Hepatocyte (in vitro differentiated cells): ENCODE measurements at regions not wholly inside any gene's neighbourhood (a gene's known extent, or its start where the extent isn't known, plus 50 kb on each side); places are given as distances from the start of the nearest gene placed in this dataset.

Source experiments
- DNase-seq: peaks from one replicate; pipeline ENCODE4 v3.0.0-alpha.2; 2016; ENCODE audit warnings: low spot score
- H2AFZ ChIP-seq: fragments of 200-600 bp; sonication (generic); 2 replicates; pipeline ENCODE4 v1.6.0; 2016; ENCODE audit warnings: antibody characterized with exemption, mild to moderate bottlenecking
- H3K27ac ChIP-seq: fragments of 200-600 bp; sonication (generic); 2 replicates; pipeline ENCODE4 v1.5.1; 2016; ENCODE audit warnings: mild to moderate bottlenecking
- H3K27me3 ChIP-seq: fragments of 200-600 bp; sonication (generic); 2 replicates; pipeline ENCODE4 v1.6.1; 2016
- H3K36me3 ChIP-seq: fragments of 200-600 bp; sonication (generic); replicated peaks from 2 replicates; pipeline ENCODE4 v1.5.1; 2016; ENCODE audit warnings: low read depth; ENCODE audit not compliant: insufficient read depth
- H3K4me1 ChIP-seq: fragments of 200-600 bp; sonication (generic); 2 replicates; pipeline ENCODE4 v1.5.1; 2016; ENCODE audit warnings: mild to moderate bottlenecking, moderate library complexity; ENCODE audit not compliant: insufficient read depth
- H3K4me2 ChIP-seq: fragments of 200-600 bp; sonication (generic); 2 replicates; pipeline ENCODE4 v1.6.0; 2016
- H3K4me3 ChIP-seq: fragments of 200-600 bp; sonication (generic); 2 replicates; pipeline ENCODE4 v1.5.1; 2016; ENCODE audit warnings: mild to moderate bottlenecking
- H3K79me2 ChIP-seq: fragments of 200-600 bp; sonication (generic); 2 replicates; pipeline ENCODE4 v1.6.0; 2017; ENCODE audit warnings: mild to moderate bottlenecking
- H3K9me2 ChIP-seq: fragments of 200-600 bp; sonication (generic); replicated peaks from 2 replicates; pipeline ENCODE4 v1.6.0; 2017; ENCODE audit warnings: mild to moderate bottlenecking; ENCODE audit not compliant: insufficient read depth
- H3K9me3 ChIP-seq: fragments of 200-600 bp; sonication (generic); 2 replicates; pipeline ENCODE4 v1.5.1; 2016; ENCODE audit warnings: low read depth, mild to moderate bottlenecking
- H4K20me1 ChIP-seq: fragments of 200-600 bp; sonication (generic); 2 replicates; pipeline ENCODE4 v1.6.0; 2016; ENCODE audit warnings: mild to moderate bottlenecking; ENCODE audit not compliant: insufficient read depth, poor library complexity, severe bottlenecking
- EZH2 ChIP-seq: fragments of 200-600 bp; sonication (generic); IDR thresholded peaks from 2 replicates; pipeline ENCODE4 v1.6.1; 2016; ENCODE audit warnings: antibody characterized with exemption, mild to moderate bottlenecking, borderline replicate concordance
- EZH2phosphoT487 ChIP-seq: fragments of 200-600 bp; sonication (generic); IDR thresholded peaks from one replicate; pipeline ENCODE4 v1.6.1; 2018; ENCODE audit warnings: antibody characterized with exemption, mild to moderate bottlenecking, low read depth, moderate library complexity; ENCODE audit not compliant: unreplicated experiment, severe bottlenecking
- WGBS: methylation state at CpG from one replicate; pipeline ENCODE4 v1.1.6; 2016; ENCODE audit warnings: low lambda C conversion rate; ENCODE audit errors: missing lambda C conversion rate; 5-methylcytosine and 5-hydroxymethylcytosine counted together
- TF ChIP-seq, protein P1 (sequence below): fragments of 200-600 bp; sonication (generic); IDR thresholded peaks from 2 replicates; pipeline ENCODE4 v1.5.1; 2016; ENCODE audit warnings: antibody characterized with exemption, mild to moderate bottlenecking; ENCODE audit not compliant: poor library complexity

DNA sequence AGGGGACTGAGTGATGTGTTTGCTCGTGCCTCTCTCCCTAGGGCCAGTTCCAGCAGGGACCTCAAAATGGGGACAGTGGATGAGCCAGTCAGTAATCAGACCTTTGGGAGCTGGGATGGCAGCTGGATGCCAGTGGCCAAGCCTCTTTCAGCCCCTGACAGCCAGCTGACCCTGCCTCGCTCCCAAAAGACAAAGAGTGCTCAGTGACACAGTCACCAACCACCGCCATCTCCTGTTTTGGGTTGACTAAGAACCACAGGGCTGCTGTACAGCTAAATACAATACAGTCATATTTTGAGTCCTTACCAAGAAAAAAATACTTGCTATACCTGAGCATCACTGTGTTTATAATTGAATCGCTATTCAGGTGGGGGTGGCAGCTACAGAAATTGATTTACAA is 75.7 kb downstream of the POU3F3 start:
- TF ChIP-seq, protein P1, sequence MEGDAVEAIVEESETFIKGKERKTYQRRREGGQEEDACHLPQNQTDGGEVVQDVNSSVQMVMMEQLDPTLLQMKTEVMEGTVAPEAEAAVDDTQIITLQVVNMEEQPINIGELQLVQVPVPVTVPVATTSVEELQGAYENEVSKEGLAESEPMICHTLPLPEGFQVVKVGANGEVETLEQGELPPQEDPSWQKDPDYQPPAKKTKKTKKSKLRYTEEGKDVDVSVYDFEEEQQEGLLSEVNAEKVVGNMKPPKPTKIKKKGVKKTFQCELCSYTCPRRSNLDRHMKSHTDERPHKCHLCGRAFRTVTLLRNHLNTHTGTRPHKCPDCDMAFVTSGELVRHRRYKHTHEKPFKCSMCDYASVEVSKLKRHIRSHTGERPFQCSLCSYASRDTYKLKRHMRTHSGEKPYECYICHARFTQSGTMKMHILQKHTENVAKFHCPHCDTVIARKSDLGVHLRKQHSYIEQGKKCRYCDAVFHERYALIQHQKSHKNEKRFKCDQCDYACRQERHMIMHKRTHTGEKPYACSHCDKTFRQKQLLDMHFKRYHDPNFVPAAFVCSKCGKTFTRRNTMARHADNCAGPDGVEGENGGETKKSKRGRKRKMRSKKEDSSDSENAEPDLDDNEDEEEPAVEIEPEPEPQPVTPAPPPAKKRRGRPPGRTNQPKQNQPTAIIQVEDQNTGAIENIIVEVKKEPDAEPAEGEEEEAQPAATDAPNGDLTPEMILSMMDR = no peak
- TF ChIP-seq EZH2phosphoT487 (no peak), EZH2 (no peak)
- Histone ChIP-seq H3K4me2 (no peak overlapping the region), H3K4me3 (no peak overlapping the region), H3K9me2 (no peaks in the 10 kb centered on the region), H3K27me3 (peaks cover 6% of the 10 kb centered on the region), H3K27ac (no peak overlapping the region), H3K36me3 (no peaks in the 10 kb centered on the region), H3K79me2 (no peaks in the 10 kb centered on the region), H2AFZ (no peak overlapping the region), H4K20me1 (no peaks in the 10 kb centered on the region), H3K4me1 (no peaks in the 10 kb centered on the region), H3K9me3 (no peaks in the 10 kb centered on the region)
- DNase-seq = no peak
- WGBS = 88% methylated on average over 4 of the region's 4 CpGs

DNA sequence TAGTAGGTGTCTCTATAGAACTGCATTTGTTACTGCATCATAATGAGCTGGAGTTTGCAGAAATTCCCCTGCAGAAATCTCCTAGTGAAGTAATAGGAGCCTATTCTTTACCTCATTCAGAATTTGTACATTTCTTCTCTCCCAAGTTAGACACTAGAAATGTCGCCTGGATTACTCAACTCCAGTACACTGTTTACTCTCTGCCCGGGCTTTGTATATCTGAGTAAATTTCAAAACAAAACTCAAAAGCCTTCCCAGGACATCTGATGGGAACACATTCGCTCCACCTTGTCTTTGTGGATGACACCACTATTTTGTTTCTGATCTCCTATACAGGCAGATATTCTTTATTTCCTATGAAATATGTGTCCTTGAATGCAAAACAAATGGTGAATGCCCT is 76.8 kb downstream of the POU3F3 start:
- DNase-seq = no peak
- TF ChIP-seq, protein P1 = no peak
- Histone ChIP-seq H3K4me1 (no peaks in the 10 kb centered on the region), H3K27me3 (peaks cover 4% of the 10 kb centered on the region), H3K79me2 (no peaks in the 10 kb centered on the region), H3K27ac (no peak overlapping the region), H3K36me3 (no peaks in the 10 kb centered on the region), H4K20me1 (no peaks in the 10 kb centered on the region), H2AFZ (no peak overlapping the region), H3K4me2 (no peak overlapping the region), H3K9me3 (no peaks in the 10 kb centered on the region), H3K9me2 (no peaks in the 10 kb centered on the region), H3K4me3 (no peak overlapping the region)
- WGBS = 59% methylated on average over 3 of the region's 3 CpGs

DNA sequence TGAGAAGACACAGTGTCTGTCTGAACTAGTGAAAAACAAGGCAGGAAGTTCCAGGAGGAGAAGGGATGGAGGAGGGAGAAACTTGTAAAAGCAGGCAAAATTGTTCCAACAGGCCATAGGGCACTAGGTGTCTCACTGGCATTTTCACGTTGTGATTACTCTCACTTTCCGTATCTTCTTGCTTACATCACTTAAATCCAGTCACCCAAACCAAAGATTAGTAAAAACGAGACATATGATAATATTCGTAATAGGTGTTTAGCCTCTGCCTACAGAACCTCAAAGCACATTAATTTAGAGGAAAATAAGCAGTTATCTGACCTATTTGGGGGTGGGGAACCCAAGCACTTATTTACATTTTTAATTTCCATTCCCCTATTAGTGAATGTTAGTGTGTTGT is 78.3 kb downstream of the POU3F3 start:
- 80% methylated on average over 4 of the region's 4 CpGs for WGBS
- H3K4me3 ChIP-seq = no peak overlapping the region
- H3K4me1 ChIP-seq = no peaks in the 10 kb centered on the region
- no peaks in the 10 kb centered on the region for H3K36me3 ChIP-seq
- H3K9me3 ChIP-seq = no peaks in the 10 kb centered on the region
- DNase-seq = no peak
- H3K79me2 ChIP-seq = no peaks in the 10 kb centered on the region
- H2AFZ ChIP-seq = no peak overlapping the region
- H3K9me2 ChIP-seq = no peaks in the 10 kb centered on the region
- H4K20me1 ChIP-seq = no peaks in the 10 kb centered on the region
- no peak overlapping the region for H3K4me2 ChIP-seq
- TF ChIP-seq, protein P1 = no peak
- TF ChIP-seq EZH2 = no peak
- no peak for TF ChIP-seq EZH2phosphoT487
- H3K27me3 ChIP-seq = no peaks in the 10 kb centered on the region
- no peak overlapping the region for H3K27ac ChIP-seq
